ENCODE measurements at regions not wholly inside any gene's neighbourhood (a gene's known extent, or its start where the extent isn't known, plus 50 kb on each side); places are given as distances from the start of the nearest gene placed in this dataset.

- peaks cover 35% of the 10 kb centered on the region for H3K4me1 Mint-ChIP-seq
- no peak overlapping the region for H3K27ac ChIP-seq (ENCODE audit: low read depth in 1 of 2, low read length in 2 of 2)
- no peaks in the 10 kb centered on the region for H3K9me3 ChIP-seq (replicated peaks in 1 of 2; ENCODE audit: control insufficient read depth in 1 of 2, insufficient read depth in 1 of 2, low read length in 2 of 2)
- no peak for DNase-seq
- H3K9me3 Mint-ChIP-seq, result peaks cover 0 to 7% (median 1%) of the 10 kb centered on the region in 7 donors
- peaks cover 29 to 30% of the 10 kb centered on the region in 2 donors for H3K4me1 ChIP-seq (ENCODE audit: control insufficient read depth in 1 of 2, insufficient read depth in 2 of 2, low read length in 2 of 2)
- intact Hi-C loops (cut with micrococcal nuclease), result loop anchor here in 1 of 2 donors (10.0 kb wide), 1 partner anchor 67 kb away; no protein-coding TSS in a partner anchor
- H3K79me2 ChIP-seq (ENCODE audit: insufficient read depth, low read length), result no peaks in the 10 kb centered on the region
- no peak for TF ChIP-seq CTCF (IDR thresholded peaks at IDR 0.05)
- H3K27ac Mint-ChIP-seq, result no peak overlapping the region
- H3K4me2 ChIP-seq (replicated peaks; ENCODE audit: extremely low read depth, low read length, poor library complexity, severe bottlenecking), result no peak overlapping the region
- no peaks in the 10 kb centered on the region for H3K27me3 ChIP-seq (ENCODE audit: control insufficient read depth in 2 of 2, insufficient read depth in 2 of 2, low read length in 2 of 2)
- no peaks in the 10 kb centered on the region for H4K20me1 ChIP-seq (ENCODE audit: insufficient read depth, low read length)
- peaks cover 0 to 4% (median 1%) of the 10 kb centered on the region in 3 donors for H3K27me3 Mint-ChIP-seq (ENCODE audit: low read depth in 3 of 3)
- peaks cover 0 to 4% of the 10 kb centered on the region in 2 donors for H3K36me3 Mint-ChIP-seq
- no peaks in the 10 kb centered on the region for H3K36me3 ChIP-seq (replicated peaks in 1 of 2; ENCODE audit: control insufficient read depth in 1 of 2, insufficient read depth in 2 of 2, low read length in 2 of 2)
- H2AFZ ChIP-seq (ENCODE audit: insufficient read depth, low read depth, low read length, poor library complexity, severe bottlenecking), result no peak overlapping the region
- no peak overlapping the region for H3K4me3 ChIP-seq (replicated peaks in 1 of 3; ENCODE audit: low read depth in 2 of 3, low read length in 3 of 3)
- WGBS (ENCODE audit: insufficient coverage), result 92% methylated on average over 2 of the region's 4 CpGs
- no peak overlapping the region for H3K4me3 Mint-ChIP-seq
- no peak overlapping the region for H3K9ac ChIP-seq (ENCODE audit: insufficient read depth, low read length, poor library complexity, severe bottlenecking)
Observed at GRCh38 chr5:158461240-158461854, 602.4 kb upstream of the CLINT1 start.

- WGBS (ENCODE audit: insufficient coverage), result 80% methylated on average over 2 of the region's 2 CpGs
- peaks cover 1 to 4% (median 1%) of the 10 kb centered on the region in 3 donors for H3K27me3 Mint-ChIP-seq (ENCODE audit: low read depth in 3 of 3)
- H3K4me1 Mint-ChIP-seq, result peaks cover 10% of the 10 kb centered on the region
- Histone ChIP-seq H3K79me2 (ENCODE audit: insufficient read depth, low read length) (no peaks in the 10 kb centered on the region), H4K20me1 (ENCODE audit: insufficient read depth, low read length) (no peaks in the 10 kb centered on the region), H3K9ac (ENCODE audit: insufficient read depth, low read length, poor library complexity, severe bottlenecking) (no peak overlapping the region), H3K9me3 (replicated peaks in 1 of 2; ENCODE audit: control insufficient read depth in 1 of 2, insufficient read depth in 1 of 2, low read length in 2 of 2) (no peaks in the 10 kb centered on the region), H3K4me2 (replicated peaks; ENCODE audit: extremely low read depth, low read length, poor library complexity, severe bottlenecking) (no peak overlapping the region), H3K4me1 (ENCODE audit: control insufficient read depth in 1 of 2, insufficient read depth in 2 of 2, low read length in 2 of 2) (no peaks in the 10 kb centered on the region), H2AFZ (ENCODE audit: insufficient read depth, low read depth, low read length, poor library complexity, severe bottlenecking) (no peak overlapping the region), H3K27ac (ENCODE audit: low read depth in 1 of 2, low read length in 2 of 2) (no peak overlapping the region), H3K27me3 (ENCODE audit: control insufficient read depth in 2 of 2, insufficient read depth in 2 of 2, low read length in 2 of 2) (no peaks in the 10 kb centered on the region), H3K4me3 (replicated peaks in 1 of 3; ENCODE audit: low read depth in 2 of 3, low read length in 3 of 3) (no peak overlapping the region), H3K36me3 (replicated peaks in 1 of 2; ENCODE audit: control insufficient read depth in 1 of 2, insufficient read depth in 2 of 2, low read length in 2 of 2) (no peaks in the 10 kb centered on the region)
- intact Hi-C loops (cut with micrococcal nuclease), result no loop called here
- peaks cover 0 to 4% (median 2%) of the 10 kb centered on the region in 7 donors for H3K9me3 Mint-ChIP-seq
- no peak for DNase-seq
- no peak overlapping the region for H3K4me3 Mint-ChIP-seq
- no peak overlapping the region for H3K27ac Mint-ChIP-seq
- TF ChIP-seq CTCF (IDR thresholded peaks at IDR 0.05), result no peak
- peaks cover 0 to 4% of the 10 kb centered on the region in 2 donors for H3K36me3 Mint-ChIP-seq
Observed at GRCh38 chr5:158458086-158458485, 599.1 kb upstream of the CLINT1 start.
